IMR-90 (cell line): ENCODE measurements at regions not wholly inside any gene's neighbourhood (a gene's known extent, or its start where the extent isn't known, plus 50 kb on each side); places are given as distances from the start of the nearest gene placed in this dataset.

Source experiments
- ATAC-seq: fragments of 200-7000 bp; cut with Tn5 transposase; 2 replicates; pipeline ENCODE4 v1.9.1; 2020; ENCODE audit warnings: low read depth, mild to moderate bottlenecking, moderate library complexity
- BruUV-seq: library from RNA; stranded (reverse); fragments of 400-500 nt; replicated peaks from 2 replicates; lab custom pipeline; 2021; lab: Mats Ljungman, UMichigan
- CTCF ChIA-PET: fragments of 300-600 bp; formaldehyde crosslinking; extraction: SDS; loops from one replicate; lab custom pipeline; 2021; ENCODE audit warnings: antibody characterized with exemption; lab: Yijun Ruan, JAX
- POLR2A ChIA-PET: fragments of 300-600 bp; sonication (Branson Sonifier 250); formaldehyde crosslinking; loops from one replicate; lab custom pipeline; 2022; ENCODE audit warnings: antibody characterized with exemption; ENCODE audit not compliant: unreplicated experiment; lab: Charles Lee
- DNase-seq: peaks from one replicate; pipeline ENCODE4 v3.0.0; 2013
- H2AFZ ChIP-seq: replicated peaks from 2 replicates; pipeline ENCODE3; 2013; ENCODE audit warnings: low read length, mild to moderate bottlenecking; ENCODE audit not compliant: poor library complexity
- H2AK5ac ChIP-seq: 2 replicates; pipeline ENCODE4 v1.6.1; 2013; ENCODE audit warnings: low read depth, low read length, inconsistent platforms
- H2AK9ac ChIP-seq: replicated peaks from 2 replicates; pipeline ENCODE3; 2013; ENCODE audit warnings: mild to moderate bottlenecking, low read depth, low read length, moderate library complexity; ENCODE audit not compliant: poor library complexity
- H2BK120ac ChIP-seq: 2 replicates; pipeline ENCODE4 v1.6.1; 2013; ENCODE audit warnings: low read depth, low read length, inconsistent platforms
- H2BK15ac ChIP-seq: 3 replicates; pipeline ENCODE4 v1.6.1; 2013; ENCODE audit warnings: low read depth, low read length, inconsistent platforms
- H2BK20ac ChIP-seq: 2 replicates; pipeline ENCODE4 v1.6.1; 2013; ENCODE audit warnings: low read depth, mild to moderate bottlenecking, inconsistent platforms, low read length, moderate library complexity
- H2BK5ac ChIP-seq: 2 replicates; pipeline ENCODE4 v1.6.1; 2013; ENCODE audit warnings: mild to moderate bottlenecking, low read depth, low read length, inconsistent platforms; ENCODE audit not compliant: poor library complexity, severe bottlenecking
- H3K14ac ChIP-seq: replicated peaks from 2 replicates; pipeline ENCODE4 v1.6.1; 2013; ENCODE audit warnings: low read depth, low read length, inconsistent platforms
- H3K18ac ChIP-seq: 2 replicates; pipeline ENCODE4 v1.6.1; 2013; ENCODE audit warnings: low read depth, low read length, control low read depth
- H3K23ac ChIP-seq: 2 replicates; pipeline ENCODE4 v1.6.1; 2013; ENCODE audit warnings: low read depth, low read length, inconsistent platforms
- H3K27ac ChIP-seq: 2 replicates; pipeline ENCODE4 v1.5.1; 2013; ENCODE audit warnings: mild to moderate bottlenecking, control low read depth, low read length; ENCODE audit not compliant: insufficient read depth
- H3K27me3 ChIP-seq: 2 replicates; pipeline ENCODE4 v1.6.1; 2013; ENCODE audit warnings: low read length; ENCODE audit not compliant: control insufficient read depth, insufficient read depth
- H3K36me3 ChIP-seq: 2 replicates; pipeline ENCODE4 v1.6.1; 2013; ENCODE audit warnings: low read length, mixed read lengths; ENCODE audit not compliant: control insufficient read depth, insufficient read depth
- H3K4ac ChIP-seq: 2 replicates; pipeline ENCODE4 v1.6.1; 2013; ENCODE audit warnings: low read depth, low read length, inconsistent platforms
- H3K4me1 ChIP-seq: 2 replicates; pipeline ENCODE4 v1.6.1; 2013; ENCODE audit warnings: low read length, mixed read lengths; ENCODE audit not compliant: control insufficient read depth, insufficient read depth
- H3K4me2 ChIP-seq: 2 replicates; pipeline ENCODE4 v1.6.1; 2013; ENCODE audit warnings: low read depth, mild to moderate bottlenecking, control low read depth, low read length, moderate library complexity
- H3K4me3 ChIP-seq: 2 replicates; pipeline ENCODE4 v1.5.1; 2013; ENCODE audit warnings: low read depth, mild to moderate bottlenecking, control low read depth, low read length, moderate library complexity; ENCODE audit not compliant: insufficient read depth
- H3K56ac ChIP-seq: 2 replicates; pipeline ENCODE4 v1.6.1; 2013; ENCODE audit warnings: low read length, inconsistent platforms; ENCODE audit not compliant: insufficient read depth; ENCODE audit errors: extremely low read depth
- H3K79me1 ChIP-seq, 2 experiments: 2 replicates each; pipeline ENCODE4 v1.6.1; 2013; ENCODE audit warnings: low read length in 2 of 2, inconsistent platforms in 1 of 2, low read depth in 1 of 2
- H3K9ac ChIP-seq: 2 replicates; pipeline ENCODE4 v1.6.1; 2013; ENCODE audit warnings: low read depth, low read length, control low read depth
- H3K9me1 ChIP-seq: 2 replicates; pipeline ENCODE4 v1.6.1; 2013; ENCODE audit warnings: low read length, inconsistent platforms; ENCODE audit not compliant: insufficient read depth
- H3K9me3 ChIP-seq: 2 replicates; pipeline ENCODE4 v1.6.1; 2013; ENCODE audit warnings: low read length; ENCODE audit not compliant: control insufficient read depth, insufficient read depth
- H4K20me1 ChIP-seq: 2 replicates; pipeline ENCODE4 v1.6.1; 2013; ENCODE audit warnings: low read length, inconsistent platforms; ENCODE audit not compliant: insufficient read depth
- H4K5ac ChIP-seq: 2 replicates; pipeline ENCODE4 v1.6.1; 2013; ENCODE audit warnings: mild to moderate bottlenecking, low read depth, low read length, control low read depth
- H4K8ac ChIP-seq, 2 experiments: 2 replicates each; pipeline ENCODE4 v1.6.1; 2013; ENCODE audit warnings: low read depth in 2 of 2, low read length in 2 of 2, control low read depth in 1 of 2, inconsistent platforms in 1 of 2
- H4K91ac ChIP-seq: 2 replicates; pipeline ENCODE4 v1.6.1; 2013; ENCODE audit warnings: low read depth, low read length, inconsistent platforms; ENCODE audit not compliant: insufficient read depth
- BHLHE40 ChIP-seq: fragments of 150-350 bp; IDR thresholded peaks from 2 replicates; pipeline ENCODE4 v1.6.1; 2016; ENCODE audit warnings: mild to moderate bottlenecking, low read depth, low read length
- CHD1 ChIP-seq: IDR thresholded peaks from 2 replicates; pipeline ENCODE4 v1.6.1; 2012; ENCODE audit warnings: low read depth, low read length, improper control_type of control experiment
- FOS ChIP-seq: fragments of 150-350 bp; IDR thresholded peaks from 2 replicates; pipeline ENCODE4 v1.6.1; 2016; ENCODE audit warnings: low read depth, low read length
- MAFK ChIP-seq: IDR thresholded peaks from 2 replicates; pipeline ENCODE4 v1.6.1; 2012; ENCODE audit warnings: low read depth, low read length, improper control_type of control experiment
- MAZ ChIP-seq: IDR thresholded peaks from 2 replicates; pipeline ENCODE4 v1.6.1; 2012; ENCODE audit warnings: low read depth, mild to moderate bottlenecking, low read length, improper control_type of control experiment, moderate library complexity, borderline replicate concordance
- NFE2L2 ChIP-seq: fragments of 150-350 bp; IDR thresholded peaks from 2 replicates; pipeline ENCODE4 v1.6.1; 2016; ENCODE audit warnings: low read depth, mild to moderate bottlenecking, low read length
- RCOR1 ChIP-seq: IDR thresholded peaks from 2 replicates; pipeline ENCODE4 v1.6.1; 2012; ENCODE audit warnings: mild to moderate bottlenecking, low read length, improper control_type of control experiment; ENCODE audit not compliant: insufficient replicate concordance
- RFX5 ChIP-seq: IDR thresholded peaks from 2 replicates; pipeline ENCODE4 v1.8.0; 2012; ENCODE audit warnings: low read depth, mild to moderate bottlenecking, low read length, moderate library complexity
- SMC3 ChIP-seq: fragments of 150-350 bp; IDR thresholded peaks from 2 replicates; pipeline ENCODE4 v1.6.1; 2016; ENCODE audit warnings: low read depth, mild to moderate bottlenecking, antibody characterized with exemption, low read length, moderate library complexity
- WGBS, 2 experiments: methylation state at CpG; one replicate each; pipeline versions ENCODE4 v1.1.5 to v1.1.7; 2013; ENCODE audit warnings: missing lambda C conversion rate in 2 of 2; ENCODE audit not compliant: insufficient read length in 1 of 2; ENCODE audit errors: extremely low coverage in 2 of 2; 5-methylcytosine and 5-hydroxymethylcytosine counted together
- dilution Hi-C: fragments of 300-500 bp; cut with HindIII; formaldehyde crosslinking; loops from one replicate; pipeline ENCODE4 v1.14.3; 2018; ENCODE audit warnings: low sequenced_read_pairs; ENCODE audit not compliant: unreplicated experiment
- in situ Hi-C: fragments of 300-500 bp; cut with MboI; formaldehyde crosslinking; loops from 3 replicates; pipeline ENCODE4 v1.14.3; 2019; ENCODE audit warnings: low sequenced_read_pairs, inconsistent platforms, mixed read lengths
- intact Hi-C: fragments of 100-400 bp; cut with micrococcal nuclease; formaldehyde crosslinking; loops from 2 replicates; pipeline ENCODE4 v1.10.0; 2022
- TF ChIP-seq, protein P1 (sequence below): fragments of 150-350 bp; IDR thresholded peaks from 2 replicates; pipeline ENCODE4 v1.6.1; 2017; ENCODE audit warnings: mild to moderate bottlenecking, antibody characterized with exemption, low read length, low read depth

DNA sequence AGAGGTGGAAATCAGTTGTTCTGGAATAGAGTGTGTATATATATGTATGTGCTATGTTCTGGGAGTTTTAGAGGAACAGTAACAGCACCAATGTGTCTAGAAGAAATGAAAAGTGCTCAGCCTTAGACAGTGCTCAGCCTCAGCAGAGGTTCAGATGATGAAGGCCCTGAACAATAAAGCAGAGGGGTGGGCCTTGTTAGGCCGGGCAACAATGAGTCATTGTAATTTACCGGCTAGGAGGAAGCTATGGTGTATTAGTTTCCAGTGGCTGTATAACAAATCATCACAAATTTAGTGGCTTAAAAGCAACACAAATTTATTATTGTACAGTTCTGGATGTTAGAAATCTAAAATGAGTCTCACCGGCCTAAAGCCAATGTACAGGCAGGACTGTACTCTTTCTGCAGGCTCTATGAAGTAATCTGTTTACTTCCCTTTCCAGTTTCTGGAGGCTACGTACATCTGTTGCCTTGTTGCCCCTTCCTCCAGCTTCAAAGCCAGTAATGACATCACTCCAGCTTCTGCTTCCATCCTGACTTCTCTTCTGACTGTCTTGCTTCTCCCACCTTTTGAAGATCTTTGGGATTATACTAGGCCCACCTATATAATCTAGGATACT is 84.6 kb downstream of the CH25H start:
- peak overlapping the region in 1 of 2 experiments; percentile 24; a peak in 1 of 4 replicates for H4K8ac ChIP-seq
- peak overlapping the region; percentile 53; the same call in 1 of the 2 replicates for H2BK20ac ChIP-seq
- ATAC-seq (peak; percentile 25), DNase-seq (peak; percentile 35)
- H3K4ac ChIP-seq: no peak overlapping the region
- H3K4me3 ChIP-seq: no peak overlapping the region
- peak overlapping the region; percentile 60; the same call in 1 of the 2 replicates for H3K23ac ChIP-seq
- H2BK15ac ChIP-seq: peak overlapping the region; percentile 34; the same call in 1 of the 3 replicates
- H3K27me3 ChIP-seq: no peaks in the 10 kb centered on the region
- intact Hi-C loops: no loop called here
- no peaks in the 10 kb centered on the region for H3K9me3 ChIP-seq
- H3K4me1 ChIP-seq: peaks cover 11% of the 10 kb centered on the region
- H3K36me3 ChIP-seq: no peaks in the 10 kb centered on the region
- ChIA-PET CTCF (no interaction called here), POLR2A (no interaction called here)
- no peak overlapping the region for H2BK5ac ChIP-seq
- dilution Hi-C loops: no loop called here
- H3K4me2 ChIP-seq: no peak overlapping the region
- 100% methylated on average over 1 of the region's 4 CpGs; no CpG with 5 or more reads in 1 of the 2 experiments for WGBS, 2 experiments
- peak overlapping the region; percentile 20; the same call in 1 of the 2 replicates for H2AK5ac ChIP-seq
- no peak overlapping the region for H3K27ac ChIP-seq
- no peak overlapping the region for H2AFZ ChIP-seq
- TF ChIP-seq CHD1 (no peak), MAZ (no peak), NFE2L2 (no peak), RFX5 (no peak), RCOR1 (no peak), FOS (no peak), SMC3 (no peak), MAFK (no peak), BHLHE40 (no peak)
- TF ChIP-seq, protein P1, sequence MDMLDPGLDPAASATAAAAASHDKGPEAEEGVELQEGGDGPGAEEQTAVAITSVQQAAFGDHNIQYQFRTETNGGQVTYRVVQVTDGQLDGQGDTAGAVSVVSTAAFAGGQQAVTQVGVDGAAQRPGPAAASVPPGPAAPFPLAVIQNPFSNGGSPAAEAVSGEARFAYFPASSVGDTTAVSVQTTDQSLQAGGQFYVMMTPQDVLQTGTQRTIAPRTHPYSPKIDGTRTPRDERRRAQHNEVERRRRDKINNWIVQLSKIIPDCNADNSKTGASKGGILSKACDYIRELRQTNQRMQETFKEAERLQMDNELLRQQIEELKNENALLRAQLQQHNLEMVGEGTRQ: no peak
- no peak overlapping the region for H3K56ac ChIP-seq
- peaks cover 4% of the 10 kb centered on the region; the same call in 1 of the 2 replicates for H3K9me1 ChIP-seq
- in situ Hi-C loops: no loop called here
- no peak overlapping the region for H3K14ac ChIP-seq
- no peak overlapping the region for H2BK120ac ChIP-seq
- H3K18ac ChIP-seq: peak overlapping the region; percentile 75; the same call in 1 of the 2 replicates
- H2AK9ac ChIP-seq: no peak overlapping the region
- H4K91ac ChIP-seq: no peak overlapping the region
- no TSS peak for BruUV-seq
- peak overlapping the region; percentile 46; the same call in 1 of the 2 replicates for H4K5ac ChIP-seq
- no peaks in the 10 kb centered on the region for H3K79me1 ChIP-seq
- no peak overlapping the region for H3K9ac ChIP-seq
- H4K20me1 ChIP-seq: no peaks in the 10 kb centered on the region
